Colon (tissue), 2 donors: ENCODE measurements at regions not wholly inside any gene's neighbourhood (a gene's known extent, or its start where the extent isn't known, plus 50 kb on each side); places are given as distances from the start of the nearest gene placed in this dataset.
"Not testable (repeated sequence)": the region's sequence is repeated elsewhere in the genome, so short reads cannot be mapped to it uniquely, and the experiment has no call there.

Experiments used
- FAIRE-seq: peaks from 2 replicates; lab custom pipeline; 2012; peaks lifted over from hg19 to GRCh38; lab: Jason Lieb, UNC
- donor health status: control.
- donor health status: control.

DNA sequence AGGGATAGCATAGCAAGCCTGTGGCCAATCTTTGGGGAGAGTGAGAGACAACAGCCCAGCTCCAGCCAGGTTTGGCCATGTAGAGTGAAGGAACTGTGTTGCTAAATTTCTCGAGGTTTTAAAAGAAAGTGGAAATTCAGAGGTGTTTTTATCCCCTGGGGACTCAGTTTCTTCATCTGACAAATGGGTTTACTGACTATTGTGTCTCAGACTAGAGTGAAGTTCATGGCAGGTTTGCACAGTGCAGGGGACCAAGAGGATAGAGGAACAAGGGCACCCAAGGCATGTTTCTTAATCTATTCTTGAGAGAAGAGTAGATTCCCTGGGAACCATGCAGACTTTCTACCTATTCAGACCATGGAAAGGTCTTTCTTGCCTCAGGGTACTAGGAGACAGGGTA, 555.8 kb upstream of the C16orf82 start:
- FAIRE-seq, result no peak

DNA sequence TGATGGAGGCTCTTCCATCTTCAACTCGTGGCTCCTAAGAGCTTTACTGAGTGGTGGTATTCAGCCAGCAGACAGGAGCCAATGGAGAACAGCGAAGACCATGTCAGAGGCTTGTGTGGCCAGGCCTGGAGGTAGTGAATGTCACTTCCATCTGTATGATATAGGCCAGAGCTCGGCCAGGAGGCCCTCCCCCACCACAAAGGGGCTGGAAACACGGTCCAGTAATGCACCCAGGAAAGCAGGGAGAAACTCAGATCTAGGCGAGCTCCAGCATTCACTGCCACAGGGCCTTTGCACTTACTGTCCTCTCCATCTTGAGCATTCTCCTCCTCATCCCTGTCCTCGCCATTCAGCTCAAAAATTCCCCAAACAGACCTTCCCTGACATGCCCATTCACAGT, 555.3 kb upstream of the C16orf82 start:
- no peak for FAIRE-seq

DNA sequence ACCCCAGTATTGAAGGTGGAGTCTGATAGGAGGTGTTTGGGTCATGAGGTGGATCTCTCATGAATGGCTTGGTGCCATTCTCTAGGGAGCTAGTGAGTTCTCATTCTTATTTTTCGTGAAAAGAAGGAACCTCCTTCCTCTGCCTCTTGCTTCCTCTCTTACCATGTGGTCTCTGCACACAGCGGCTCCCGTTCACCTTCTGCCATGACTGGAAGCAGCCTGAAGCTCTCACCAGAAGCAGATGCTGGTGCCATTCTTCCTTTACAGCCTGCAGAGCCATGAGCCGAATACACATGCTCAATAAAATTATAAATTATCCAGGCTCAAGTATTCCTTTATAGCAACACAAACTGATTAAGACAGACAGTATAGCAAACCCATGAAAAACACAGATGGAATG, 545.1 kb upstream of the C16orf82 start:
- FAIRE-seq, result no peak

DNA sequence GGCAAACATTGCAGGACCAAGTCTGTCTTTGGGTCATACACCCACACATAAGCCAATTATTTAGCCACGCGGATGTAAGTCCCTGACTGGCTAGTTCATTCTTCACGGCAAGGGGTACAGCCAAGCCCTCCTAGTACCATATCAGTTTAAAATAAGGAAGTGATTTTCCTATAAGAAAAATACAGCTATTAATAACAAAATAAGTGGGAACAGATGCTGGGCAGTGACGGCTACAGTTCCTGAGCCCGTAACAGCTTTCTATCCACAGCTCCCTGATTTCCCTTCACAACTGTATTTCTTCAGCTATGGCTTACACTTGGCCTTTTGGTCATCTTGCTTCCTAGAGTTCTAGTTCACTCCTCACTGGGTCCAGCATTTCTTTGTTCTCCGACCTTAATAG, 542.4 kb upstream of the C16orf82 start:
- FAIRE-seq, result no peak

DNA sequence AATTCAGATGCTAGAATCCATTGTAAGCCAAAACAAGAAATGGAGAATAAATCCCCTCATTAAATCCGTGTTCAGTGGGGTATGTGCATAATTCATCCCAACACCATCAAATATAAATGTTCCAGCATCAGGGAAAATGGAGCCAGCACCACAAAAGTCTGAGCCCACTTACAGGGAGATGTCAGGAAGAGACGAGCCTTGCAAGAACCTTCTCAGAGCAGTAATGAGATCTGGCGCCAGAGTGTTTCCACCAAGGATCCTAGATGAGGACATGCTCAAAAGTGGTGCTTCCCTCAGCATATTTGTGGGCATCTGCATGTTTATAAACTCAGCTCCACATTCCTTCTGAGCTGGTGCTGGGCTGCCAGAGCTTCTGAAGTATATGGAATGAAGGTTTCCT, 541.9 kb upstream of the C16orf82 start:
- no peak for FAIRE-seq

DNA sequence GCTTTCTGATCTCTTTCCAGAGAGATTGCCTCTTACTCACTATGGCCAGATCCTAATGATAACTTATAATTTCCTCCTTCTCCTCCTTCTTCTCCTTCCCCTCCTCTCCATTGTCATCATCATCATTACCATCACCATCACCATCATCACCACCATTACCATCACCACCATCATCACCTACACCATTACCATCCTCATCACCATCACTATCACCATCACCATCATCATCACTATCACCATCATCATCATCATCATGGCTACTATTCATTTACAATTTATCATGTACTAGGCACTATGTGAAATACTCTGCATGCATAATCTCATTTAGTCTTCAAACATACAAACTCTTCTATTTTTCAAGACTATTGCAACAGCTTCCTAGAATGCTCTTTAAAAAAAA, 540.9 kb upstream of the C16orf82 start:
- no peak for FAIRE-seq

DNA sequence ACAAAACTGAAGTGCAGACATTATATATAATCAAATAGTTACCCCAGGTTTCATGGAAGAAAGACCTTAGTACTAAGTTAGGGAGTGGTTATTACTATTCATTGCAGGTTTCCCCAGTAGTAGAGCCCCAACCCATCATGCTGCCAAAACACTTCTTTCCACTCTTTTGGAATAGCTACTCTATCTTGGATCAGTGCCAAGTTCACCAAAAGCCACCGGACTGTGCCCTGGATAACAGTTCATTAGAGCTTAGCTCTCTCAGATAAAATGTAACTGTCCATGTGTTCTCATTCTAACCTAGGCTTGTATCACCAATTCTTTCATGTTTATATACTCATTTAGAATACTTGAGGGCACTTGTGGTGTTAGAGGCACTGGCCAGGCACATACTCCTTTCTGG, 540.1 kb upstream of the C16orf82 start:
- no peak for FAIRE-seq

DNA sequence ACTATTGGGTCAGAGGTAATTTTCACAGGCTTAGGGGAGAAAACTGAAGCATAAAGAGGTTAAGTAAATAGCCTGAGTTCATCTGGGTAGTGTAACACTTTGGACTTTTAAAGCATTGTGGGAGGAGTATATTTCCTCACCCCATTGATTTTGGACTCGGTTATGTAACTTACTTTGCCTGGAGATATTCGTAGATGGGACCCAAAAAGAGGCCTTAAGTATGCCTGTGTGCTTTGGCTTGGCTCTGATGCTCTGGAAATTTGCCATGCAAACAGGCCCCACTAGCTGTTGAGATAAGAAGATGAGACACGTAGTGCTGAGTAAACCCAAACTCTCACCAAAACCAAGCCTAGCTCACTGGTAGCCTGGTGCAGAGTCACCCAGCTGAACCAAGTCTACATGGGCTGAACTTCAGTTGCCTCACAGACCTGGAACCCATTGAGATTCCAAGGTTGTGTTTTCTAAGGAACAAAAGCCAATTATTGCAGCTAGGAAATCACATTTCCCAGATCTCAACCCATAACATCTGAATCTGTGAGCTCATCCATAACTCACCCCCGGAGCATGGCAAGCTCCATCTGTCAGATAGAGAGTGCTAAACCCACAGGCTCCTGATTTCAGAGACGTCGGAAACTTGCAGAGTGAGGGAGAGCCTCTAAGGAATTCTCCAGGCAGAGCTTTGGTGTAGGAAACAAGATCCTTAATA, 536.0 kb upstream of the C16orf82 start:
- no peak for FAIRE-seq

DNA sequence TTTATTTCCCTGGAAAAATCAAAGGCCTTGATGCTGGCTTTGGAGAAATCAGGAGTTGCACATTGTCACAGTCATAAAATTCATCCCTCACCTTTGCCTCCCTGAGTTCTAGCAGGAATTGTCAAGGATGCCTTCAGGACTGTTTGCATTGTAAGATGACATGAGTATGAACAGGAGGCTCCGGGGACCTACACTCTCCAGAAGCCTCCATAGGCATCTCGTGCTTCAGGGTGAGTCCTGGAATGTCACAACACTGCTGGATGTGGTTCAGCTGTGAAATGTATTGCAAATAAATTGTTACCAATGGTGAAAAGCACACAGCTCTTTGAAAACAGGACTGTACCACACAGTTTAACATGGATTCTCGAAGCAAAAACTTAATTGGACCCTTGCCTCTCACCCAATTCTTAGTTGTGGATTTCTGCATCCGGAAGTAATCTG, 535.4 kb upstream of the C16orf82 start:
- no peak for FAIRE-seq

DNA sequence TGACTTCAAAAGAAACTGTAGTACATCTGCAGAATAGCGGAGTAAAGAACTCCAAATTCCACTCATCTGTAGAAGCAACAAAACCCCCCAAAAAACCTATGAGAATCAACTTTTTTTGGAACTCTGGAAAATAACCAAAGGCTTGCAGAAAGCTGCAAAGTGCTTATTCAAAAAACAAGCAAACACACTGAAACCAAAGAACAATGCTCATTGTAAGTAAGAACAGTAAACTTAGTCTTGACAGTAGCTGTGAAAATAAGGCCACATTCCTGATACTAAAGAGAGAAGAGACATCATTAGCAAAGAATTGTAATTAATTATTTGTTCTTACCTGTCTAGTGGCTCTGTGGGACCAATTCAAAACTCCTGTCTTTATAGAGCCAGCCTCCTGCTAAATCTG, 534.3 kb upstream of the C16orf82 start:
- FAIRE-seq, result no peak

DNA sequence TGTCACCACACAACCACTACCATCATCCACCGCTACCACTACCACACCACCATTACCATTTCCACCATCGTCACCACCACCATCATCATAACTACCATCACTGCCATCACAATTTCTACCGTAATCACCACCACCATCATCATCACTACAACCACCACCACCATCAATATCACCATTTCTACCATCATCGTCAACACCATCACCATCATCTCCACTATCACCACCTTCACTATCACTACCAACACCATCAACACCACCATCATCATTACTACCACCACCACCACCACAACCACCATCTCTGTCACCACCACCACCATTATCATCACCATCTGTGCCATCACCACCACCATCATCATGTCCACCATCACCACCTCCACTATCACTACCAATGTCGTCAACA, 524.5 kb upstream of the C16orf82 start:
- FAIRE-seq, result no peak

DNA sequence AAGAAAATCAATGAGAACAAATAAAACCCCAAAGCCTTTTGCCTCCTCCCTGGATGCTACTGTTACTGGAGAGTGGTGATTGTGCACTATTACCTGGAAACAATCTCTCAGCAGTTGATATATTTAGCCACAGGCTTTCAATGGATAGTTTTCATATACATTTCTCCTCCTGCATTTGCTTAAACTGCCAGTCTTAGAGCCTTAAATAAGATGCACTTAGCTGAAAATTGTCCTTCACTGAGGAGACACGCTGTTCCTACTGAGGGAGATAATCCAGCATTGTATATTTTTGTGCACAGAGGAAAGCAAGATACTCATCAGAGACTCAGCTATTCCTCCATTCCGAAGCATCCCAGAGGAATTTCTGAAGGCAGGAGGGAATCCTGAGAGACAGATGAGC, 520.2 kb upstream of the C16orf82 start:
- FAIRE-seq, result no peak

DNA sequence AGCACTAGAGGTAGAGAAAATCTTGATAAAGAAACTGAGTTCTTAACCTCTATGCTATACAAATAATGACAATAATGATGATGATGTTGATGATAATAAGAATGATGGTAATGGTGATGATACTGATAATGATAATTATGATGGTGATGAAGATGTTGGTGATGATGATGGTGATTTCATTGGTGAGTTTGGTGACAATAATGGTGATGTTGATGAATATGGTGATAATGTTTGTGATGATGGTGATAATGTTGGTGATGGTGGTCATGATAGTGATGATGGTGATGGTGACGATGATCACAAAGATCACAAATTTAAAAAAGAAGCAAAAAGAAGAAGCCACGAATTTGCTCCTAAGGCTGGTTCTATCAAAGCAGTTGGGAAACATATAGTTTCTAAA, 519.0 kb upstream of the C16orf82 start:
- FAIRE-seq, result no peak

DNA sequence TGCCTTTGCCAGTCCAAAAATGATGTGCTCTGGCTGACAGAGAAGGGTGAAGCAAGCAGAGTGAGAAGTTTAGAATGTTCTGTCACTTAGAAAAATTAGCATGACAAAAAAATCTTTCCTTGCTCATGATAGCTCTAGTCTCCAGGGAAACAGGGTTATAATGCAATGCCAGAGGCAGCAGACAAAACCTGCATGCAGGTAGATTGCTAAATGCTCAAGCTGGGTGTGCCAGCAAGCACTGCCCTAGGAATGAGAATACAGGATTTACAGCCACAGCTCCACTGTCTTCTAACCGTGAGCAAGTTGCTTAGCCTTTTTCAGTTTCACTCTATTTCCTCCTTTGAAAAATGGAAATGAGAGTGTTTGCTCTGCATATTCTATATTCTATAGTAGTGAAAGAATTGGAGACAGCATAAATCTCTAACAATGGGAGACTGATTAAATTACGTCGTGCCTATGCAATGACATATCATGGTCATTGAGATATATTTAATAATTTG, 516.6 kb upstream of the C16orf82 start:
- FAIRE-seq, result no peak

DNA sequence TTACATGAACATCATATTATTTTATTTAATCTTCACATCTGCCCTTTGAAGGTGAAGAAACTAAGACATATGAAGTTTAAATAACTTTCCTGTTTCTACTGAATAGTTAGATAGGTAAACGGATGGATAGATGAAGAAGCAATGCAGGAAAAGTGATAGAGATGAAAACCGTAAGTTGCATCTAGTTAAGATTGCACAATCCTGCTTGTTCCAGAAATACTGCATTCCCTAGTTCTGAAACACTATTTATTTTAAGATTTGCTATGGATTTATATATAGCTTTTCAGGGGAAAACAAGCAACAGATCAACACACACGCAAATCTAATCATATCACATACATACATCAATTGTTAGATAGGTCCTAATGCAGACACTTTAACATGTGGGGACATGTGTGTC, 512.7 kb upstream of the C16orf82 start:
- no peak for FAIRE-seq

DNA sequence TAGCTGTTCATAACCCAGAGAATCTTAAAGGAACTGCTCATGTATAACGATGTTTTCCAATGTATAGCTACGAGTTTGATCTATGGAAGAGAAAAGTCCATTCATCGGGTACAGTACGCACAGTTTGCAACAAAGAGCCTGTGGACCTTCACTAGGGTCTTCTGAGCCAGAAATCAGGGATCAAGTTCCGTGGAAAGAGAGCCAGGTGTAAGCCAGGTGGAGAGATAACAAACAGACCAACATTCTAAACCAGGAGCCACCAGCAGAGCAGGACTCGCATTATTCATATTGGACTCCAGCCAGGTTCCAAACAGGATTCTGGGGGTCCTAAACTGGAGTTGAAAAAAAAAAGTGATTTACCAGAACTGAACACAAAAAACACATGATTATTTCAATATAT, 505.4 kb upstream of the C16orf82 start:
- FAIRE-seq, result no peak

DNA sequence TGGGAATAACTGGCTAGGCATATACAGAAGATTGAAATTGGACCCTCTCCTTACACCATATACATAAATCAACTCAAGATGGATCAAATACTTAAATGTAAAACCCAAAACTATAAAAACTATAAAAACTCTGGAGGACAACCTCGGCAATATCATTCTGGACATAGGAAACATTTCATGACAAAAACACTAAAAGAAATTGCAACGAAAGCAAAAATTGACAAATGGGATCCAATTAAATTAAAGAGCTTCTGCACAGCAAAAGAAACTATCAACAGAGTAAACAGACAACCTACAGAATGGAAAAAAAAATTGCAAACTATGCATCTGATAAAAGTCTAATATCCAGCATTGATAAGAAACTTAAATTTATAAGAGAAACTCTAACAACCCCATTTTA, 503.7 kb upstream of the C16orf82 start:
- FAIRE-seq, result no peak

DNA sequence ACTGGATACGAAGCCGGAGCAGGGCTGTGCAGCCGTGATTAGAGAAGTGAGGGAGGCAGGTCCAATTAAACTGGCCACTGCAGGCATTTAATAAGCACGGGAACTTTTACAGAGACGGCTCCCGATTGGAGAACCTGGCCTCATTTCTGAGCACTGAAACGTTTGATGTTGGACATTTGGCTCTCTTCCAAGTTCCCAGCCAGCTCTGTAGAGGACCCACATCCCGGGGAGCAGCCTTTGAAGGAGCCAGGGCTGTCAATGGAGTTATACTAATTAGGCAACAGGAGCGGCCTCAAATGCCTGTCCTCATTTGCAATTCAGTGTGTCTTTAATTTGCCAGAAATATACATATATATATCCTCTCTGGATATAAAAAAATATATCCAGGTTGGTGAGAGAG, 499.4 kb upstream of the C16orf82 start:
- FAIRE-seq, result no peak

DNA sequence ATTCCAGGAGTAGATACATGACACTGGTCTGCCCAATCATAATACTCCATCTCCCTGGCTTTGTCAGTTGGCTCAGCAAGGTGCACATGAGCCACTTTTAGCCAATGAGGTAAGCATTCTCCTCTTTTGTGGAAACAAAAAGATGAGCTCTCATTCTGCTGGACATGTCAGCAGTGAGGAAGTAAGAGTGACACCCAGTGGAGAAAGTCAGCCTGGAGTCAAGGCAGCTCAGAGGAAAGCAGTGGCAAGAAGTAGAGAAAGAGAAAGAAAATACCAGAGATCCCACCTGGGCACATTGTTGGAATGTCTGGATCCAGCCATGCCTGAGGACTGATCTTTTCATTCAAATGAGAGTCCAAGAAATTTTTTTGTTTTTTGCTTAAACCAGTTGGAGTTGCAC, 496.9 kb upstream of the C16orf82 start:
- FAIRE-seq, result no peak

DNA sequence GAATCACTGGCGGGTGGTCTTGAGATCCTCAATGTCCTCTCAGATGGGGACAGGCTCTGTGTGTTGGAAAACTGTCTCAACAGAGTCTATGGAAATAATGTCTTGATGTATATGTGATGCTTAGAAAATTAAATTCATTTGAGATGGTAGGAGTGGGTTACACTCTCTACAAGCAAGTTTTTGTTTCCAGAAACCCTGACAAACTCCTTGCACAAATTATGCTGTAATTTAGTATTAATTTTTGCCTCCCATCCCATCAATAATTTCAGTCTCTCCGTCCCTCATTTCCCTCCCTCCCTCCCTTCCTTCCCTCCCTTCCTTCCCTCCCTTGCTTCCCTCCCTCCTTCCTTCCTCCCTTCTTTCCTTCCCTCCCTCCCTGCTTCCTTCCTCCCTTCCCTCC, 488.0 kb upstream of the C16orf82 start:
- no peak for FAIRE-seq

DNA sequence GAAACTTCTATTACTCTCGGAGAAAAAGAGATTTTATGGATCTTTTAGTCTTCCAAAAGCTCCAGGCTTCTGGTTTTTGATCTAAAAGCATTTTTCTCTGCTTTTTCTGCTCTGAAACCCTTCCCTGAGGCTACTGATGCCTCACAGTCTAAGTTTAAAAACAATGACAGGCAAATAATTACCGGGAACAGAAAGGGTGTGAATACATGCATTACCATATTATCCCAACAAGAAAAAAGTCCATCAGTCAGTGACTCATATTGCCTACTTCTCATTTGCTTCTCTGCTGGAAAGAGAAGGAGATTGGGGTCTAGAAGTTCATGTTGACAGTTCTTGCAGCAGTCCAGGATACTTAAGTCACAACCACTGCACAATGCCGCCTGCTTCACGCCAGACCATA, 482.9 kb upstream of the C16orf82 start:
- no peak for FAIRE-seq

DNA sequence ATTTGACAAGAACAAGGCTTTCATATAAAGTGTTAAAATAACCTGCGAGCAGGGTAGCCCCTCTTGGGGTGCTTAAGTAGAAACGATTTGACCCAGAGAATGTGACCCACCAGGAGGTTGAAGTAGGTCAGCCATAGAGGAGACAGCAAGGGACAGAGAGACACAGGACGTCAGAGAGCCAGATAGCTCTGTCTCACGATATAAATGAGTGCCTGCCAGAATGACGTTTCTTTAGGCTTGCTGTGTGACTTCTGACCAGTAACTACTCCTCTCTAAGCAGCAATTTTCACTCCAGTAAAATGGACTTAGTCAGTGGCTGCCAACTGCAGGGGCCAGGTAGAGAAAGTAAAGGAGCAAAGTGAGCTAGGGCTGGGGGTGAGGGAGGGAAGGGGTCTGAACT, 473.0 kb upstream of the C16orf82 start:
- FAIRE-seq, result no peak

DNA sequence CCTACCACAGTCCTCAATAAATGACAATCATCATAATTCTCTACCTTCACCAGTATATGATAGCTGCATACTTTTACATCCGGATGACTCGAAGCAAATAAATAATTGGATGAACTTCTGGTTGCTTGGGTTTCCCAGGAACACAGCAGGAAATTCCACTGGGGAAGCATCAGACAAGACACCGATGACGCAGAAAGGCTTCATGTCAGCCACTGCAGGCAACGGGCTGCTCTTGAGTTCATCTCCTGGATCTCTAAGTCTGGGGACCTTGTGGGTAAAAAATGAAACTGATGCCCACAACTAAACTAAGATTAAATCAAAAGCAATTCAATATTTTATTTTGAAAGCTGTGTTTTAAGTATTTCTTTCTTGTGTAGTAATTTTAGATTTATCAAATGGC, 472.1 kb upstream of the C16orf82 start:
- no peak for FAIRE-seq

DNA sequence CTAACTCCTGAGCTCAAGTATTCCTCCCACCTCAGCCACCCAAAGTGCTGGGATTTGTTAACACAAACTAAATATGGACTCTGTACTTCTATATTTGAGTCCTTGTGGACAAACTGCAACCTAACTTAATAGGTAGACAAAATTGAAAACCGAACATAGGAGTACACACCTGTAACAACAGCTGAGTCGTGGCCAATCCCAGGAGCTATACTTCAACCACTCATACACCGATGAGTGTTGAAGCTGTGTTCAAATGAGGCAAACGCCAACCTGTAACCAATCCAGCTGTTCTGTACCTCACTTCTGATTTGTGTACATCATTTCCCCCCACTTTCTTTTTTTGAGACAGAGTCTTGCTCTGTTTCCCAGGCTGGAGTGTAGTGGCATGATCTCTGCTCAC, 471.5 kb upstream of the C16orf82 start:
- no peak for FAIRE-seq

DNA sequence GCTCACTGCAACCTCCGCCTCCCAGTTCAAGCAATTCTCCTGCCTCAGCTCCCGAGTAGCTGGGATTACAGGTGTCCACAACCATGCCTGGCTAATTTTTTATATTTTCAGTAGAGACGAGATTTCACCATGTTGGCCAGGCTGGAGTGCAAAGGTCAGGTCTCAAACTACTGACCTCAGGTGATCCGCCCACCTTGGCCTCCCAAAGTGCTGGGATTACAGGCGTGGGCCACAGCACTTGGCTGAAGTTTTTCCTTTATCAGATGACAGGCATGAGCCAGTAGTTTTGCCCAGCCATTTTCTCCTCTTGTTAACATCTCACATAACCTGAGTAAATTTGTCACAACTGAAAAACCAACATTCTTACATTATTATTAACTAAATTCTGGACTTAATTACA, 470.7 kb upstream of the C16orf82 start:
- FAIRE-seq, result not testable (repeated sequence)
